Mucosa of rectum (tissue), 2 donors: ENCODE measurements at regions not wholly inside any gene's neighbourhood (a gene's known extent, or its start where the extent isn't known, plus 50 kb on each side); places are given as distances from the start of the nearest gene placed in this dataset.

Source experiments
- H3K27ac ChIP-seq, 2 donors: one replicate each; pipeline ENCODE4 v1.7.0; 2013; ENCODE audit warnings: inconsistent platforms in 2 of 2, low read depth in 2 of 2, low read length in 2 of 2
- H3K27me3 ChIP-seq, 2 donors: one replicate each; pipeline ENCODE4 v1.7.0; 2013; ENCODE audit warnings: low read length in 2 of 2; ENCODE audit not compliant: control insufficient read depth in 2 of 2, insufficient read depth in 2 of 2
- H3K36me3 ChIP-seq, 2 donors: one replicate each; pipeline ENCODE4 v1.7.0; 2013; ENCODE audit warnings: low read length in 2 of 2; ENCODE audit not compliant: control insufficient read depth in 2 of 2, insufficient read depth in 2 of 2
- H3K4me1 ChIP-seq, 2 donors: one replicate each; pipeline ENCODE4 v1.7.0; 2013; ENCODE audit warnings: low read length in 2 of 2, mild to moderate bottlenecking in 1 of 2; ENCODE audit not compliant: control insufficient read depth in 2 of 2, insufficient read depth in 2 of 2
- H3K4me3 ChIP-seq, 2 donors: one replicate each; pipeline ENCODE4 v1.7.0; 2013; ENCODE audit warnings: low read length in 2 of 2
- H3K9ac ChIP-seq, 2 donors: one replicate each; pipeline ENCODE4 v1.7.0; 2013; ENCODE audit warnings: low read length in 2 of 2, low read depth in 1 of 2, mild to moderate bottlenecking in 1 of 2
- H3K9me3 ChIP-seq, 2 donors: one replicate each; pipeline ENCODE4 v1.7.0; 2013; ENCODE audit warnings: low read length in 2 of 2; ENCODE audit not compliant: control insufficient read depth in 2 of 2
- donor health status: healthy.
- donor health status: Normal muscosa, but diverticular disease.

- Histone ChIP-seq H3K4me1 (no peaks in the 10 kb centered on the region), H3K9me3 (no peaks in the 10 kb centered on the region)
These were observed 490.3 kb downstream of the ADCYAP1 start for GRCh38 chr18:1394966-1395365.

GRCh38 chr18:1408376-1408775 lies 503.7 kb downstream of the ADCYAP1 start:
- H3K27me3 ChIP-seq: no peaks in the 10 kb centered on the region
- no peak overlapping the region for H3K9ac ChIP-seq
- no peak overlapping the region for H3K27ac ChIP-seq
- H3K9me3 ChIP-seq: no peaks in the 10 kb centered on the region
- no peaks in the 10 kb centered on the region for H3K4me1 ChIP-seq
- H3K4me3 ChIP-seq: no peak overlapping the region
- no peaks in the 10 kb centered on the region for H3K36me3 ChIP-seq

More at GRCh38 chr18:1394966-1395365, 490.3 kb downstream of the ADCYAP1 start:
- Histone ChIP-seq H3K27ac (no peak overlapping the region), H3K4me3 (no peak overlapping the region), H3K27me3 (no peaks in the 10 kb centered on the region), H3K36me3 (no peaks in the 10 kb centered on the region), H3K9ac (no peak overlapping the region)

- Histone ChIP-seq H3K4me3 (no peak overlapping the region), H3K36me3 (no peaks in the 10 kb centered on the region), H3K9ac (no peak overlapping the region), H3K27me3 (no peaks in the 10 kb centered on the region), H3K4me1 (no peaks in the 10 kb centered on the region), H3K27ac (no peak overlapping the region), H3K9me3 (no peaks in the 10 kb centered on the region)
These were observed 508.1 kb downstream of the ADCYAP1 start for GRCh38 chr18:1412655-1413322.

- Histone ChIP-seq H3K4me3 (no peak overlapping the region), H3K9ac (no peak overlapping the region), H3K36me3 (no peaks in the 10 kb centered on the region), H3K9me3 (no peaks in the 10 kb centered on the region), H3K27ac (no peak overlapping the region), H3K4me1 (no peaks in the 10 kb centered on the region), H3K27me3 (no peaks in the 10 kb centered on the region)
These were observed 508.6 kb downstream of the ADCYAP1 start for GRCh38 chr18:1413323-1413675.

GRCh38 chr18:1416074-1416473 lies 511.4 kb downstream of the ADCYAP1 start:
- Histone ChIP-seq H3K9ac (no peak overlapping the region), H3K4me3 (no peak overlapping the region), H3K27ac (no peak overlapping the region), H3K4me1 (no peaks in the 10 kb centered on the region), H3K36me3 (no peaks in the 10 kb centered on the region), H3K27me3 (no peaks in the 10 kb centered on the region), H3K9me3 (no peaks in the 10 kb centered on the region)

GRCh38 chr18:1421502-1421901 lies 516.8 kb downstream of the ADCYAP1 start:
- H3K4me3 ChIP-seq: no peak overlapping the region
- H3K27me3 ChIP-seq: no peaks in the 10 kb centered on the region
- H3K36me3 ChIP-seq: no peaks in the 10 kb centered on the region
- no peaks in the 10 kb centered on the region for H3K4me1 ChIP-seq
- no peak overlapping the region for H3K27ac ChIP-seq
- peaks cover 0 to 5% of the 10 kb centered on the region in 2 donors for H3K9me3 ChIP-seq
- no peak overlapping the region for H3K9ac ChIP-seq

- H3K4me3 ChIP-seq: no peak overlapping the region
- H3K9me3 ChIP-seq: peaks cover 0 to 5% of the 10 kb centered on the region in 2 donors
- H3K36me3 ChIP-seq: no peaks in the 10 kb centered on the region
- H3K27ac ChIP-seq: no peak overlapping the region
- no peak overlapping the region for H3K9ac ChIP-seq
- H3K4me1 ChIP-seq: no peaks in the 10 kb centered on the region
- H3K27me3 ChIP-seq: no peaks in the 10 kb centered on the region
These were observed 518.0 kb downstream of the ADCYAP1 start for GRCh38 chr18:1422634-1423033.

GRCh38 chr18:1425679-1426078 lies 521.0 kb downstream of the ADCYAP1 start:
- H3K4me3 ChIP-seq: no peak overlapping the region
- no peaks in the 10 kb centered on the region for H3K4me1 ChIP-seq
- H3K9ac ChIP-seq: no peak overlapping the region
- H3K27me3 ChIP-seq: no peaks in the 10 kb centered on the region
- H3K27ac ChIP-seq: no peak overlapping the region
- peaks cover 0 to 5% of the 10 kb centered on the region in 2 donors for H3K9me3 ChIP-seq
- no peaks in the 10 kb centered on the region for H3K36me3 ChIP-seq

GRCh38 chr18:1435487-1435886 lies 530.8 kb downstream of the ADCYAP1 start:
- Histone ChIP-seq H3K27ac (no peak overlapping the region), H3K4me3 (no peak overlapping the region), H3K9ac (no peak overlapping the region), H3K9me3 (no peaks in the 10 kb centered on the region), H3K36me3 (no peaks in the 10 kb centered on the region), H3K27me3 (no peaks in the 10 kb centered on the region), H3K4me1 (no peaks in the 10 kb centered on the region)

- Histone ChIP-seq H3K9me3 (no peaks in the 10 kb centered on the region), H3K27ac (no peak overlapping the region), H3K27me3 (no peaks in the 10 kb centered on the region), H3K4me3 (no peak overlapping the region), H3K4me1 (no peaks in the 10 kb centered on the region), H3K36me3 (no peaks in the 10 kb centered on the region), H3K9ac (no peak overlapping the region)
These were observed 531.5 kb downstream of the ADCYAP1 start for GRCh38 chr18:1436199-1436598.
